ENCODE measurements at regions not wholly inside any gene's neighbourhood (a gene's known extent, or its start where the extent isn't known, plus 50 kb on each side); places are given as distances from the start of the nearest gene placed in this dataset.

DNA sequence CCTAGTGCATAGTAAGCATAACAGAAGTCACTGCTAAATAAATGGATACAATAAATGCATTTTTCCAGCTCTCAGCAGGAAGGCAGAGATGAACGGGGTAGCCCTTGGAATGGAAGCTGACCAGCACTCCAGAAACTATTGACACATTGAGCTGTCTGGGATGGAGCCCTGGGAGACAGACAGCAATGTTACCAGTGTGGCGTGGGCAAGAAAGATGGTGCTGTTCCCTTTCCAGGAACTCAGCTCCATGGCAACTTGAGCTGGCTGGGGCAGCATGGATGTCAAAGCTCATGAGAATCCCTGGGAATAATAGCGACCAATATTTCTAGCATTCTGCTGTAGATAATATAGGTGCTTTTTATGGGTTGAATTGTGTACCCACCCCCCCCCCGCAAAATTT lies 104.3 kb upstream of the PTPRT start (continued):
- TF ChIP-seq, protein P1, sequence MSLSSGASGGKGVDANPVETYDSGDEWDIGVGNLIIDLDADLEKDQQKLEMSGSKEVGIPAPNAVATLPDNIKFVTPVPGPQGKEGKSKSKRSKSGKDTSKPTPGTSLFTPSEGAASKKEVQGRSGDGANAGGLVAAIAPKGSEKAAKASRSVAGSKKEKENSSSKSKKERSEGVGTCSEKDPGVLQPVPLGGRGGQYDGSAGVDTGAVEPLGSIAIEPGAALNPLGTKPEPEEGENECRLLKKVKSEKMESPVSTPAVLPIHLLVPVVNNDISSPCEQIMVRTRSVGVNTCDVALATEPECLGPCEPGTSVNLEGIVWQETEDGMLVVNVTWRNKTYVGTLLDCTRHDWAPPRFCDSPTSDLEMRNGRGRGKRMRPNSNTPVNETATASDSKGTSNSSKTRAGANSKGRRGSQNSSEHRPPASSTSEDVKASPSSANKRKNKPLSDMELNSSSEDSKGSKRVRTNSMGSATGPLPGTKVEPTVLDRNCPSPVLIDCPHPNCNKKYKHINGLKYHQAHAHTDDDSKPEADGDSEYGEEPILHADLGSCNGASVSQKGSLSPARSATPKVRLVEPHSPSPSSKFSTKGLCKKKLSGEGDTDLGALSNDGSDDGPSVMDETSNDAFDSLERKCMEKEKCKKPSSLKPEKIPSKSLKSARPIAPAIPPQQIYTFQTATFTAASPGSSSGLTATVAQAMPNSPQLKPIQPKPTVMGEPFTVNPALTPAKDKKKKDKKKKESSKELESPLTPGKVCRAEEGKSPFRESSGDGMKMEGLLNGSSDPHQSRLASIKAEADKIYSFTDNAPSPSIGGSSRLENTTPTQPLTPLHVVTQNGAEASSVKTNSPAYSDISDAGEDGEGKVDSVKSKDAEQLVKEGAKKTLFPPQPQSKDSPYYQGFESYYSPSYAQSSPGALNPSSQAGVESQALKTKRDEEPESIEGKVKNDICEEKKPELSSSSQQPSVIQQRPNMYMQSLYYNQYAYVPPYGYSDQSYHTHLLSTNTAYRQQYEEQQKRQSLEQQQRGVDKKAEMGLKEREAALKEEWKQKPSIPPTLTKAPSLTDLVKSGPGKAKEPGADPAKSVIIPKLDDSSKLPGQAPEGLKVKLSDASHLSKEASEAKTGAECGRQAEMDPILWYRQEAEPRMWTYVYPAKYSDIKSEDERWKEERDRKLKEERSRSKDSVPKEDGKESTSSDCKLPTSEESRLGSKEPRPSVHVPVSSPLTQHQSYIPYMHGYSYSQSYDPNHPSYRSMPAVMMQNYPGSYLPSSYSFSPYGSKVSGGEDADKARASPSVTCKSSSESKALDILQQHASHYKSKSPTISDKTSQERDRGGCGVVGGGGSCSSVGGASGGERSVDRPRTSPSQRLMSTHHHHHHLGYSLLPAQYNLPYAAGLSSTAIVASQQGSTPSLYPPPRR (CRISPR knock-in tag; IDR thresholded peaks at IDR 0.05; ENCODE audit: borderline replicate concordance) = no peak
- TF ChIP-seq AGO1 (IDR thresholded peaks at IDR 0.05; ENCODE audit: low read depth, low read length, poor library complexity, severe bottlenecking) (no peak), HNRNPK (IDR thresholded peaks at IDR 0.05; ENCODE audit: low read depth, low read length, poor library complexity, severe bottlenecking) (no peak), ESRRA (CRISPR knock-in tag; IDR thresholded peaks at IDR 0.05; ENCODE audit: low read depth) (no peak), KDM4B (CRISPR knock-in tag; IDR thresholded peaks at IDR 0.05) (no peak), ZBTB1 (CRISPR knock-in tag; IDR thresholded peaks at IDR 0.05; ENCODE audit: borderline replicate concordance) (no peak), KDM1A (CRISPR knock-in tag; IDR thresholded peaks at IDR 0.05) (no peak), ZSCAN22 (CRISPR knock-in tag; IDR thresholded peaks at IDR 0.05) (no peak), ZNF709 (CRISPR knock-in tag; IDR thresholded peaks at IDR 0.05) (no peak), ZNF607 (CRISPR knock-in tag; IDR thresholded peaks at IDR 0.05; ENCODE audit: borderline replicate concordance) (no peak), ARNT (IDR thresholded peaks at IDR 0.05) (no peak), ZNF557 (CRISPR knock-in tag; IDR thresholded peaks at IDR 0.05) (no peak)
- TF ChIP-seq, protein P2, sequence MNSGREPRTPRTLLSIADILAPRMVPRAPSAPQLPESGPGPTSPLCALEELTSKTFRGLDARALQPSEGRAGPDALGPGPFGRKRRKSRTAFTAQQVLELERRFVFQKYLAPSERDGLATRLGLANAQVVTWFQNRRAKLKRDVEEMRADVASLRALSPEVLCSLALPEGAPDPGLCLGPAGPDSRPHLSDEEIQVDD (CRISPR knock-in tag; IDR thresholded peaks at IDR 0.05; ENCODE audit: borderline replicate concordance) = no peak

Measured in HepG2 (cell line).